NCI-H128 (cell line): ENCODE measurements at regions not wholly inside any gene's neighbourhood (a gene's known extent, or its start where the extent isn't known, plus 50 kb on each side); places are given as distances from the start of the nearest gene placed in this dataset.
"Not testable (repeated sequence)": the region's sequence is repeated elsewhere in the genome, so short reads cannot be mapped to it uniquely, and the experiment has no call there.

Source experiments
- DNase-seq: peaks from one replicate; lab custom pipeline; 2025; ENCODE audit not compliant: unreplicated experiment; lab: John Stamatoyannopoulos, UW

DNA sequence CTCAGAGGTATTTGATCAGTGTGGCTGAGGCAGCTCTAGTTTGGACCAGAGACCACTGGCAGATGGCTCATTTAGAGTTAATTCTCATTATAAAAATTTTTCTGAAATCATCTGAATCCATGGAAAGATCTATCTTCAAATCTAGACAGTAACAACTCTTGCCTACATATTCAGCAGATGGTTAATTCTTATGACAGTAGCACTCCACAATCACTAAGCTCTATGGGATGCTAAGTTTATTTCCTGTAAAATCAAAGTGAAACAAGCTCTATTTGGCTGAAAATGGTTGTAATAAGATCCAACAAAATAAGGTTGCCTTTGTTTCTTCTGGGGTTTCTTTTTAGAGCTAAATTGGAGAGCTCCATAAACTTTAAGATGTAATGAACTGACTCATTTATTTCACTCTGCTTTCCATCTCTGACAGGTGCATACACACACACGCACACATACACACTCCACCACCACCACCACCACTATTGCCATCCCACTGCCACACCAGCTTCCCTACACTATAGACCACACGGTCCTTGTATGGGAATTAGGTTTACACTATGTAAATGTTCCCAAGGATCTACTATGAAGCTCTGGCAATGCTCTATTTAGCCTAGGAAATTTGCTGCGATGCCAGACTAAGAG is 293.1 kb downstream of the RPAP3 start:
- no peak for DNase-seq

DNA sequence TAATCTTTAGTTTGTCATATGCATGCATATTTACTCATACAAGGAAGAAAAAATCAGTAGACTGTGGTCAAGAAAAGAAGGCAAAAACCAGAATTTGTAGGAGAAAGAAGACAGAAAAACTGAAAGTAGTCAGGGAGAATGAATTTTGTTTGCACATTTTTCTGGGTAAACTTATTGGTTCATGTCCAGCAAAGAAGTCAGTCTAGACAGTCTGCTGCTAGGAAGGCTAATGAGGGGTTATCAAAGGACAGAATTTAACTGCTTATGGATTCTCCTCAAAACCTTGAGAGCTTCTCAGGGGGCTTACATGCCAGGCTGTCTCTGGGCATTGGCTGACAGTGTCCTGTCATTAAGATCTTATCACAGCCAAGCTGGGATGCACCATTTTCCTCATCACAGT is 293.9 kb downstream of the RPAP3 start:
- DNase-seq, result no peak

DNA sequence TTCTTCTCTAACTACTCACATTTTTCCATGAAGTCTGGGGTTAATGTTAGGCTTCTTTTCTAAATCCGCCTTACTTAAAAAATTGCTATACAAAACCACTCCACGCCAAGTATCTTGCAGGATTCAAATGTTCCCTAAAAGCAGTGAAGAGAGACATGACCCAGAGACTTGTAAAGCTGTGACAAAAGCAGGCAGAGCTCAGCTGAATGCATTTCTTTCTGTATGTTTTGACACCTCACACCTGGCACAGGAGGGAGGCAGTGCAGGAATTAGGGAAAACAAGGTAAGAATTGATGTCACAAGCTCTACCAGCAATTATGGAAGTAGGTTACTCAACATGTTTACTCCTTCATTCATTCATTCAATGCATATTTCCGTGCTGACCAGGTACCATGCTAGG is 295.0 kb downstream of the RPAP3 start:
- no peak for DNase-seq

DNA sequence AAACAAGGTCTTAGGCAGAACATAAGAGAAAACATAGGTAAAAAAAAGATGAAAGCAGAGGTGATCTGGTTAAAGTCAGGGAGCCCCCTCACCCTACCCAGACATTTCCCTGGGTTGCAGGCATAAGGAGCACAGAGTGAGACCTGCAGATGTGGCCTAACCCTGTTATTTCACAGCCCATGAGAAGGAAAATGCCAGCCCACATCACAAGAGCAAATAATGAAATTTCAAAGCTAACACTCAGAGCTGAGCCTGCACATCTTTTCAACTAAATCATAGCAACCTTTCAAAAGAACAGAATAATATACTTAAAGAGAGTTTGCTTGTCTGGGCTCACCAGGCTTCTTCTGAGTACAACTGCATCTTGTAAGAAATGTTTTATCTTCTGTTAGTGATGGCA is 295.4 kb downstream of the RPAP3 start:
- no peak for DNase-seq

DNA sequence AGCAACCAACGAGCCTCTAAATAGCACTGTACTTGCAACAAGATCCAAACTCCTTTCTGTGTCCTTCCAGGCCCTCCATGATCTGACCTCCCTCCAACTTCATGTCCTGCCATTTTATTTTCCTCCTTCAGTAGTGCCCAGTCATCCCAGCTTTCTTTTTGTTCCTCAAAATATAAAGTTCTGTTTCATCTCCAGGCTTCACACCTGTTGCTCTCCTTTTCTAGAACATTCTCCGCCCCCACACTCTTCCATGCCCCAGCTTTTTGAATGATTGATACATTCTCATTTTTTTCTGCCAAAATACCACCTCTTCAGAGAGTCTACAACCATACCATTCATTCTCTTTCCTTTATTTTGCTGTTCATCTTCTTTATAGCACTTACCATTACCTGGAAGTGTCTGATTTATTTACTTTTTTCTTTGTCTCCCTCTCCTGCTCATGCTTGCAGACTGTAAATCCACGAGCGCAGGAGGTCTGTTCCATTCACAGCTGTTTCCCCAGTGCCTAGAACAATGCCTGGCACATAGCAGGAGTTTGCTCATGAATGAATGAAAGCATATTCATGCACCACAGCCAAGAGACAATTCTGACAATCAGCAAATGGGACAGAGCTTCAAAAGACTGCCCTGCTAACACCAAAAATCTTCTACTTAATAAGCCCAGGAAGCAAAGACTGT is 296.4 kb downstream of the RPAP3 start:
- DNase-seq, result no peak

DNA sequence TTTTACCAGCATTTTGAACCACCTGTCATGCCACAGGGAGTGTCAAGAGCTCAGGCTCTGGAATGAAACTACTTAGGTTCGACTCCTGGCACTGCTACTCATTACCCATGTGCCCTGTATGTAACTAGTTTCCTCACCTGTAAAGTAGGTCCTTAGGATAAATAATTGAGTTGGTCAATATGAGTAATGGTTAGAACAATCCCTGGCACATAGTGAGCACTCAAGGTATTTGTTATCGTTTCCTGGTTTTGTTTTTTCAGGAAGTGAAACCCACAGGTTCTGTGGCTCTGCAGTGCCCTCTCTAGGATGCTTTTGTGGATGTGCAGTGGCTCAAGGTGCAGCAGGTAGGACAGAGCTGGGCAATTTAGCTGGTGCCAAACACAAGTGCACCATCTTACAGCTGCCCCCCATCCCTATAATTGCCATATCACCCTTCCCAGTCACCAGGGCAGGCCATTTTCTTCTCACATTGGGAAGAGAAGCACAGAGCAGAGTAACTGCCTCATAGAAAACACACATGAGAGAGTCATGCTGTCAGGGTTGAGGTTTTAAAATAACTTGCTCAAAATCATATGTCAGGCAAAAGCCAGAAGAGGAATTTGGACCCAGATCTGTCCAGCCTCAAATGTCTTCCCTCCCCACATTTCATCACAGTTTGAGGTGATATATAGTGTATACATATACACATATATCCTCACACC is 297.5 kb downstream of the RPAP3 start:
- DNase-seq, result no peak

DNA sequence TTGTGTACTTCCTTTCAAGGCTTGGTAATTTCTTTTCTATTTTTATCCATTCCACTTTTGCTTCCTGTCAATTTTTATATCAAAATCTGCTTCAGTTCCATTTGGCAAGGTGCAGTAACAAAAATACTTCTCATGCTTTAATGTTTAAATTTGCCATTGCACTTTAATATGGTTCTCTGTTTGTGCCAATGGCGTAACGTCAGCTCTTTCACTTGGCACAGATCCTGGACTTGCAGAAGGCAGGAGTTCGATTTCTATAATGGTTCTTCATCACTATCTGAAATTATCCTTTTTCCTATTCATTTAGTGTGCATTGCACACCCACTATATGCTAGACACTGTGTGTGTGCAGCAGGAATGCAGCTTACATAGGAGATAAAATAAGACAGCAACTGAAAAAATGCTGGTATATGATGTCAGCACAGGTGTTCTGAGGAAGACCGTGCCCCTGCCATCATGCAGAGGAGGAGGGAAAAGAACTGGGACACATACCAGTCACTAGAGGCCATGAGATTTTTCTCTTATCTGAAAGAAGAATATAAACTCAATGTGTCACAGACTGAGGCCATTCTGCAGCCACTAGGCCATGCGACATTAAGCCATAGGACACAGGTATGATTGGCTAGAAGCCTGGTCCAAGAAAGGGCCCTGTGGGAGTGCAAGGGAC is 298.2 kb downstream of the RPAP3 start:
- DNase-seq, result no peak

DNA sequence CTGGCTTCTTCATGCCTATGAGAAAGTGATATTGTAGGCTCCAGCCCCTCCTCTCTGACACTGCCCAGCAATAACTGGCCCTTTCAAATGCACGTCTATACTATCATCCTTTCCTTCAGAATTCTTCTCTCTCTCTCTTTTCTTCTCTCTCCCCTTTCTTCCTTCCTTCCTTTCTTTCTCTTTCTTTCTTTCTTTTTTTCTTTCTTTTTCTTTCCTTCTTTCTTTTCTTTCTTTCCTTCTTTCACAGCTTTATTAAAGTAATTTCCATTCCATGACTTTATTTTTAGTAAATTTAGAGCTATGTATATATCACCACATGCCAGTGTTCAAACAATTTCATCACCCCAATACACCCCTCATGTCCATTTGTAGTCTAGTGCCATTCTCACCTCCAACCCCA is 302.1 kb downstream of the RPAP3 start:
- no peak for DNase-seq

DNA sequence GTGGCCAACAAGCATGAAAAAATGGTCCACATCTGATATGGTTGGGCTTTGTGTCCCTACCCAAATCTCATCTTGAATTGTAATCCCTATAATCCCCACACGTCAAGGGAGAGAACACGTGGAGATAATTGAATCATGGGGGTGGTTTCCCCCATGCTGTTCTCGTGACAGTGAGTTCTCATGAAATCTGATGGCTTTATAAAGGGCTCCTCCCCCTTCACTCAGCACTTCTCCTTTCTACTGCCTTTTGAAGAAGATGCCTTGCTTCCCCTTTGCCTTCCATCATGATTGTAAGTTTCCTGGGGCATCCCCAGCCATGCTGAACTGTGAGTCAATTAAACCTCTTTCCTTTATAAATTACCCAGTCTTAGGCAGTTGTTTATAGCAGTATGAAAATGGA is 304.6 kb downstream of the RPAP3 start:
- not testable (repeated sequence) for DNase-seq

DNA sequence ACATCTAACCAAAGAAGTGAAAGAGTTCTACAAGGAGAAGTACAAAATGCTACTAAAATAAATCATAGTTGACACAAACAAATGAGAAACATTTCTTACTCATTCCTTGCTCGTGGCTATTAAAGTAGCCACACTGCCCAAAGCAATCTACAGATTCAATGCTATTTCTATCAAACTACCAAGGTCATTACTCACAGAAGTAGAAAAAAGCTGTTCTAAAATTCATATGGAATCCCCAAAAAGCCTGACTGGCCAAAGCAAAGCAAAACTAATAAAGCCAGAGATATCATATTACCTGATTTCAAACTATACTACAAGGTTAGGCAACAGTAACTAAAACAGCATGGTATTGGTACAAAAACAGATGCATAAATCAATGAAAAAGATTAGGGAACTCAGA is 305.6 kb downstream of the RPAP3 start:
- DNase-seq, result no peak

DNA sequence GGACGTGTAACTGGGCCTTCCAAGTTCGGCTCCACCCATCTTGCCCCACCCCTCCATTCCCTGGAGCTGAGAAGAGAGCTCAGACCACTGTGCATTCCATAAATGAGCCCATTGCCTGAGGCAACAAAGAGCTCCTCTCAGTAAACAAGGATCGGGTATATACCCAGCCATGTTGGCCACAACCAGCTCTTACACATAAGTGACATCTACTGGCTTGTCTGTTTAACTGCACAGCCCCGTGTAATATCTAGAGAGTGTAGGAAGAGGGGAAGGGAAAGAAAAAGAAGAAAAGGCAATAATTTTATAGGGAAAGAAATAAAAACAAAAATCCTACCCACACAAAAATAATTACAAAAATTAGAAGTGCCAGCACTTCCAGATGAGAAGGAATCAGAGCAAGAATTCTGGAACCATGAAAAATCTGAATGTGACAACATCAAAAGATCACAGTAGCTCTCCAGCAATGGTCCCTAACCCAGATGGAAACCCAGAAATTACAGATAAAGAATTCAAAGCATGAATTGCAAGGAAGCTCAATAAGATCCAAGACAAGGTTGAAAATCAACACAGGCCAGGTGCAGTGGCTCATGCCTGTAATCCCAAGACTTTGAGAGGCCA is 308.1 kb downstream of the RPAP3 start:
- DNase-seq, result no peak

DNA sequence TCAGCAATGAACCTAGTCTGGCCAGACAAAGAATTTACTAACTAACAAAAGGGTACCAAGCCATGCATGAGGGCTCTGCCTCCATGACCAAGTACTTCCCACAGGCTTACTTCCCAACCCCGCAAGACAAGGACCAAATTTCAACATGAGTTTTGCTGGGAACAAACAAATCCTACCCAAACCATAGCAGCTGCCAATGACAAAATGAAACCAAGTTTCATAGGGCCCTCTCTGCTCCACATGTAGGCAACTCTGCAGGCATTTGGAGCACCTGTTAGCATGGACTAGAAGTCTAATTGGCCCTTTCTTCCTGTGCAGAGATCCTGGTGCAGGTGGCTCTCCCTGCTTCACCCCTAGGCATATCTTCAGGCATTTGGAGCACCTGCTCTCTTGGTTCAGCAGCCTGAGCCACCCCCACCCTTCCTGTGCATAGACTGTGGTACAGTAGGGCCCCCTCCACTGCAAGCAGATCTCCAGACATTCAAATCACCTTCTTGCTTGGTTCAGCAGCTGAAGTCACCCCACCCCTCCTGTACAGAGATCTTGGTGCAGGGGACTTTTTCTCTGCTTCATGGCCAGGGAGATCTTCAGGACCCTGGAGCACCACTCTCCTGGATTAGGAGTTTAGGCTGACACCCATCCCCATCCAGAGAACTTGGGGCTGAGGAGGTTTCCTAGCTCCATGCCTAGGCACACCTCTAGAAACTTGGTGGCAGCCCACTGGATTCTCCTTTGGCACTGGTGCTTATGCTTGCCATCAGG is 308.7 kb downstream of the RPAP3 start:
- DNase-seq, result no peak

DNA sequence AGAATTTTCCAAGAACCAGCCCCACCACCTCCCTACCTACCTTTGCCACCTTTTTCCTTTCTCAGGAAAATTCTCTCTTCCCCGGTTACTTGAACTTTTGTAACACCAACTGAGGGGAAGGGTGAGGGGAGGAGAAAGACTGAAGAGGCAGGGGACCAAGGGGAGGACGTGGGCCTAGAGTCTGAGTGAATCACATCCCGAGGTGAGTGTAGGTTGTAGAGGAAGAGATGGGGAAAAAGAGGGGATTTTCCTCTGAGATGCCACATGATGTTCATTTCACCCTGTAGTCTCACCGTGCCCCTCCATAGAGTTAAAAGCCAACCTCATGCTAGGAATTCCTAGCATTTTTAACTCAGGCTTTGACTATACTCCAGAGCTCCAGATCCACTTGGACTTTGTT is 311.8 kb downstream of the RPAP3 start:
- no peak for DNase-seq

DNA sequence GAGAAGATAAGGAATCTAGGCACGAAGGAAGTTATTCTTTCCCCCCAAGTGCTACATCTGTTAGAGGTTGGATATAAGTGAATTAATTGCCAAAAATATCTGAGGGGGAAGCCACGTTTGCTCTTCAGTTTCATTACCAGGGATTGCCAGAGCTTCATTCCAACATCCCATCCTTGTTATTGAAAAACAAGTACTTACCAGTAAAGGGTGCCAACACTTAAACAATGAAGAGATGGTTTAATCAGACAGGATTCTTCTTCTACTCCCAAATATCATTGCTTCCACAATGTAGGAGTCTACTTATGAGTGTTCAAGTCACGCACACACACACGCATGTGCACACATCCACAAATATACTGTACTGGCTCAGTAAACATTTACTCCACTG is 312.4 kb downstream of the RPAP3 start:
- DNase-seq, result no peak

DNA sequence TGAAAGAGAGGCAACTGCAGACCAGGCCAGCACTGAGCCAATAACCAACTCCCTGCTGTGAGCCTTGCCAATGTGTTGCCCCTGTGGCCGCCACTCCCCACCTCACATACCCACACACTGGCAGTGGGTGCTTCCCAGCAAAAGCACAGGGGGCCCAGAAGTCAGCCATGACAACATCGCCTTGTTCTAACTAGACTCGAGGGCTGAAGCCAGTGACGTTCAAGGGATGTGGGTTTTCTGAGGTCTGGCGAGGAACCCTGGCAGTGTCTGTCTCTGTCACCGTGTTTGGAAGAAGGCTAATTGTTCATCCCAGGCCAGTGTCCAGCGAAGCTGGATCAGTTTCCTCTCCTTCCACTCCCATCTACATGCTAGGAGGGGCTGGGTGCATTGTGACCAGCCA is 311.8 kb upstream of the AMIGO2 start:
- DNase-seq, result no peak

DNA sequence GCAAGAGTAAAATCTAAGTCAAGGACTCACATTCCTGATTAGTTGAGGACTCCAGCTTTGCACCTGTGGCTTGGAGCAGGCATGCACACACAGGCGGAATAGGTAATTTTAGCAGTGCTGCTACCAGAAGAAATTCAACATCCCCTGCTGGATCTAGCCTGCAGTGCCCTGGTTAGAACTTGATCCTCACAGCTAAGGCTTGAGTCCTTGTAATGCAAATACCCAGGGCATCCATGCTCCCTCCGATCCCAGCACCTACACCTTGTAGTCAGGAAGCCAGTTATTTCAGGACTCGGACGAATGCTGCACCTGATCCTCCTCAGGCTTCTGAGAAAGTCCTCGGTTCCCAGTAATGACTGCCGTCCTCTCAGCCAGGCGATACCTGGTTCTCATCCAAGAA is 309.0 kb upstream of the AMIGO2 start:
- no peak for DNase-seq

DNA sequence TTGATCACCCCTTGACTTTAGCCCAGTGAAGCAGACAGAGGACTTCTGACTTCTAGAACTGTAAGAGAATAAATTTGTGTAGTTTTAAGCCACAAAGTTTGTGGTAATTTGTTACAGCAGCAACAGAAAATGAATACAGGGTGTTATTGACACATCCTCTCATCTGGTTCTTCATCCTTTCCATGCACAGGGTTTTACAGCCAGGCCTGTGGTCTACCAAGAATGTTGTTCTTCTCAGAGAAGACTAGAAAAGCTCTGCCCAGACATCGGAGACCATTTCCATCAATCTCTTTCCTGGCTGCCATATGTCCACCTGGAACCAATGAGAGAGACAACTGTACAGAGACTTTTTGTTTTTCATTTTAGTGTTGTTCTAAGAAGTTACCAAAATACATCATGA is 308.2 kb upstream of the AMIGO2 start:
- no peak for DNase-seq

DNA sequence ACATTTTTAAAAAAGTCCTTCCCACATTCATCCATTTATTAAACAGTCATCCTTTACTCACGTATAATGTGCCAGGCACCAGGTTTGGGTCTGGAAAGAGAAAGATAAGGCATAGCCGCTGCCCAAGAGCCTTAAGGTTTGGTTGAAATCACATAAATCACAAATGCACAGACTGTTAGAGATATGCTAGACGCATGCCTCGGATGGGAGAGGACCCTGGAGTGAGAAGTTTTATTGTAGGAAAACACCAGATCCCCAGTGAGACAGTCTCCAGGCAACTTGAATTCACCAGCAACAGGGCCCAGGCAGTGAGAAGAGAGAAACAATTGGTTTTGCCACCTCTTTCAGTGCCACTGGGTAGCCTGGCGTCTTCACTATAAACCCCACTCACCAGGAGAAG is 305.9 kb upstream of the AMIGO2 start:
- no peak for DNase-seq

DNA sequence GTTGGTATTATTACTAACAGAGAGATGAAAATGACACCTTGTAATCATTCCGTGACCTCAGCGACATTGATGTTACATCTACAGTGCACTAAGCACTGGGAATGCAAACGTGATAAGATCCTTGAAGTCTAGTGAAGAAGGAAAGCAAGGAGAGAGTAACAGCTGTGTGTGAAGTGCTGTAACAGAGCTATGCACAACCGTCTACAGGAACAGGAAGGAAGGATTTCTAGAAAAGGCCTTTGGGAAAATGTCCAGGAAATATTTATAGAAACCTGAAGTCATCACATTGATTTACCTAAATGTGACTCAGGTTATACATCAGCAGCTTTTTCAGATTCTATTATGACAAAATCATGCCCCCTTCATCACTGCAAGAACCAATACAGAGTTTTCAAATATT is 304.2 kb upstream of the AMIGO2 start:
- DNase-seq, result no peak

DNA sequence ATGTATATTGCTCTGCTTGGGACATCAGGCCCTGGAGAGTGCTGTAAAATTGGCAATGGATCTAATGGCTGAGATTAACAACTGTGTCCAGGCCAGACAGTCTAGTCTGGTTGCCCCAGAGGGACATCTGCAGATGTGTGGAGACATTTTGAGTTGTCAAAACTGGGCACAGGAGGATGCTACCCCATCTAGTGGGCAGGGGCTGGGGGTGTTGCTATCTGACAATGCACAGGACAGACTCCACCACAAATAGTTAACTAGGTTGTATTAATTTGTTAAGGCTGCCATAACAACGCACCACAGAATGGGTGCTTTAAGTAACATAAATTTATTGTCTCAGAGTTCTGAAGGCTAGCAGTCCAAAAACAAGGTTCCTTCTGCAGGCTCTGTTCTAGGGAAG is 302.5 kb upstream of the AMIGO2 start:
- no peak for DNase-seq

DNA sequence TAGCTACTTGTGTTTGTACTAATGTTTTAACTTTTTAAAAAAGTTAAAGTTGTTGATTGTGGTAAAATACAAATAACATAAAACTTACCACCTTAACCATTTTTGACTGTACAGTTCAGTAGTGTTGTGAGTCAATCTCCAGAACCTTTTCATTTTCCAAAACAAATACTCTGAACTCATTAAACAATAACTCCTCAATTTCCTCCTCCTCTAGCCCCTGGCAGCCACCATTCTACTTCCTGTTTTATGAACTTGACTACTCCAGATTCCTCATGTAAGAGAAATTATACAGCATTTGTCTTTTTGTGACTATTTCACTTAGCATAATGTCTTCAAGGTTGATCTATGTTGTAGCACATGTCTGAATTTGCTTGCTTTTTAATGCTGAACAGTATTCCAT is 299.1 kb upstream of the AMIGO2 start:
- no peak for DNase-seq
